ENCODE measurements at regions not wholly inside any gene's neighbourhood (a gene's known extent, or its start where the extent isn't known, plus 50 kb on each side); places are given as distances from the start of the nearest gene placed in this dataset.

DNA sequence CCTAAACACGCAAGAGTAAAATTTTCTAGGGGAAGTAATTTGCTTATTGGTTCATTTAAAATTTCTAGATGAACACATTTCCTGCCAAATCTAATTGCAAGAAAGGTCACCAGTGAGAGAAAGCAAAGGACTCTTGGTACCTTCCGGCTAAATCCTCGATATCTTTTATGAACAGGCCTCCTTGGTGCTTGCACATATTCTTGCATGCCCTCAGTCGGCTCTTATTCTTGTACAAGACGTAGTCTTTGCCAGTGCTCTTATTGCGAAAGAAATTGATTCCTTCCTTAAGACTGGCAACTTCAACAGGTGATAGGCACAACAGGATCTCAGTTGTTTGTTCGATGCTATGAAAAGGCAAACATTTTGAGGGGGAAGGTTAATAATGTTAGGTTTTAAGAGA lies 141.7 kb upstream of the CARMIL1 start:
- ChIA-PET RAD21 (ENCODE audit: unreplicated experiment) (interaction anchor here (1.9 to 2.4 kb wide), 3 partner anchors 9 to 128 kb away, joined by 4 to 11 read pairs (median 5); no protein-coding TSS in a partner anchor), SMC1A (ENCODE audit: uncharacterized antibody, unreplicated experiment) (interaction anchor here (1.4 to 2.3 kb wide), 4 partner anchors 9 to 825 kb away, joined by 3 to 17 read pairs (median 8); partner anchors contain the start of gene TRIM38), POLR2A (interaction anchor here (1.0 to 1.7 kb wide), 3 partner anchors 9 to 111 kb away, joined by 3 to 6 read pairs (median 4); no protein-coding TSS in a partner anchor), CTCF (interaction anchor here (0.6 to 2.3 kb wide), 5 partner anchors 8 to 140 kb away, joined by 3 to 10 read pairs (median 6); no protein-coding TSS in a partner anchor)
- intact Hi-C loops (cut with micrococcal nuclease; ENCODE audit: unreplicated experiment) = loop anchor here (10.0 kb wide), 1 partner anchor 203 kb away; the partner anchor contains the start of gene RIPOR2
- Histone ChIP-seq H3K36me3 (ENCODE audit: control insufficient read depth in 2 of 2, insufficient read depth in 2 of 2, low read length in 1 of 2) (no peaks in the 10 kb centered on the region), H3K4me2 (ENCODE audit: control insufficient read depth, insufficient read depth) (peak overlapping the region; percentile 95), H4K20me1 (ENCODE audit: control insufficient read depth, insufficient read depth) (no peaks in the 10 kb centered on the region), H3K9me3 (replicated peaks; ENCODE audit: control insufficient read depth, insufficient read depth, low read length) (peaks cover 11% of the 10 kb centered on the region), H3K27ac (ENCODE audit: control insufficient read depth, insufficient read depth) (peak overlapping the region; percentile 98), H3K4me3 (peak overlapping the region; percentile 74), H3K27me3 (replicated peaks in 1 of 2; ENCODE audit: control insufficient read depth in 2 of 2, insufficient read depth in 2 of 2, low read length in 1 of 2) (no peaks in the 10 kb centered on the region), H3K9ac (ENCODE audit: control insufficient read depth, insufficient read depth, low read length) (peak overlapping the region; percentile 74), H3K4me1 (ENCODE audit: control insufficient read depth, insufficient read depth, low read length) (peaks cover 7% of the 10 kb centered on the region), H3K79me2 (ENCODE audit: control insufficient read depth, insufficient read depth, low read length) (peaks cover 9% of the 10 kb centered on the region), H2AFZ (ENCODE audit: control insufficient read depth, low read depth, low read length) (peak overlapping the region; percentile 92)
- WGBS (ENCODE audit: insufficient coverage, insufficient replicate concordance, low lambda C conversion rate, missing lambda C conversion rate) = 3% methylated on average over 7 of the region's 7 CpGs
- TF ChIP-seq, protein P1, sequence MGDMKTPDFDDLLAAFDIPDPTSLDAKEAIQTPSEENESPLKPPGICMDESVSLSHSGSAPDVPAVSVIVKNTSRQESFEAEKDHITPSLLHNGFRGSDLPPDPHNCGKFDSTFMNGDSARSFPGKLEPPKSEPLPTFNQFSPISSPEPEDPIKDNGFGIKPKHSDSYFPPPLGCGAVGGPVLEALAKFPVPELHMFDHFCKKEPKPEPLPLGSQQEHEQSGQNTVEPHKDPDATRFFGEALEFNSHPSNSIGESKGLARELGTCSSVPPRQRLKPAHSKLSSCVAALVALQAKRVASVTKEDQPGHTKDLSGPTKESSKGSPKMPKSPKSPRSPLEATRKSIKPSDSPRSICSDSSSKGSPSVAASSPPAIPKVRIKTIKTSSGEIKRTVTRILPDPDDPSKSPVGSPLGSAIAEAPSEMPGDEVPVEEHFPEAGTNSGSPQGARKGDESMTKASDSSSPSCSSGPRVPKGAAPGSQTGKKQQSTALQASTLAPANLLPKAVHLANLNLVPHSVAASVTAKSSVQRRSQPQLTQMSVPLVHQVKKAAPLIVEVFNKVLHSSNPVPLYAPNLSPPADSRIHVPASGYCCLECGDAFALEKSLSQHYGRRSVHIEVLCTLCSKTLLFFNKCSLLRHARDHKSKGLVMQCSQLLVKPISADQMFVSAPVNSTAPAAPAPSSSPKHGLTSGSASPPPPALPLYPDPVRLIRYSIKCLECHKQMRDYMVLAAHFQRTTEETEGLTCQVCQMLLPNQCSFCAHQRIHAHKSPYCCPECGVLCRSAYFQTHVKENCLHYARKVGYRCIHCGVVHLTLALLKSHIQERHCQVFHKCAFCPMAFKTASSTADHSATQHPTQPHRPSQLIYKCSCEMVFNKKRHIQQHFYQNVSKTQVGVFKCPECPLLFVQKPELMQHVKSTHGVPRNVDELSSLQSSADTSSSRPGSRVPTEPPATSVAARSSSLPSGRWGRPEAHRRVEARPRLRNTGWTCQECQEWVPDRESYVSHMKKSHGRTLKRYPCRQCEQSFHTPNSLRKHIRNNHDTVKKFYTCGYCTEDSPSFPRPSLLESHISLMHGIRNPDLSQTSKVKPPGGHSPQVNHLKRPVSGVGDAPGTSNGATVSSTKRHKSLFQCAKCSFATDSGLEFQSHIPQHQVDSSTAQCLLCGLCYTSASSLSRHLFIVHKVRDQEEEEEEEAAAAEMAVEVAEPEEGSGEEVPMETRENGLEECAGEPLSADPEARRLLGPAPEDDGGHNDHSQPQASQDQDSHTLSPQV (IDR thresholded peaks at IDR 0.05) = no peak
- TF ChIP-seq SRF (IDR thresholded peaks at IDR 0.05; ENCODE audit: low read depth in 2 of 2, low read length in 2 of 2) = no peak
- no peak for TF ChIP-seq SIN3A (IDR thresholded peaks at IDR 0.05; ENCODE audit: low read depth, low read length)
- TF ChIP-seq NBN (IDR thresholded peaks at IDR 0.05) = no peak
- no peak for TF ChIP-seq RCOR1 (conservative IDR thresholded peaks at IDR 0.05; ENCODE audit: low read depth, low read length)
- no peak for TF ChIP-seq NFXL1 (IDR thresholded peaks at IDR 0.05; ENCODE audit: borderline replicate concordance)
- no peak for TF ChIP-seq BACH1 (IDR thresholded peaks at IDR 0.05; ENCODE audit: borderline replicate concordance)
- no peak for TF ChIP-seq TCF7 (IDR thresholded peaks at IDR 0.05; ENCODE audit: borderline replicate concordance)
- TF ChIP-seq, protein P2, sequence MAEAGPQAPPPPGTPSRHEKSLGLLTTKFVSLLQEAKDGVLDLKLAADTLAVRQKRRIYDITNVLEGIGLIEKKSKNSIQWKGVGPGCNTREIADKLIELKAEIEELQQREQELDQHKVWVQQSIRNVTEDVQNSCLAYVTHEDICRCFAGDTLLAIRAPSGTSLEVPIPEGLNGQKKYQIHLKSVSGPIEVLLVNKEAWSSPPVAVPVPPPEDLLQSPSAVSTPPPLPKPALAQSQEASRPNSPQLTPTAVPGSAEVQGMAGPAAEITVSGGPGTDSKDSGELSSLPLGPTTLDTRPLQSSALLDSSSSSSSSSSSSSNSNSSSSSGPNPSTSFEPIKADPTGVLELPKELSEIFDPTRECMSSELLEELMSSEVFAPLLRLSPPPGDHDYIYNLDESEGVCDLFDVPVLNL (IDR thresholded peaks at IDR 0.05; ENCODE audit: low read depth, low read length) = no peak
- no peak for TF ChIP-seq KDM1A (IDR thresholded peaks at IDR 0.05; ENCODE audit: borderline replicate concordance)
- no peak for TF ChIP-seq SREBF1 (IDR thresholded peaks at IDR 0.05; ENCODE audit: low read length)
- FAIRE-seq (no peak), DNase-seq (ENCODE audit: low read depth, low spot score) (no peak), ATAC-seq (peak; percentile 49)
- in situ Hi-C loops (cut with MboI) = no loop called here
- BruUV-seq (replicated peaks) = TSS peak; percentile 80

Data from GM12878 (cell line).